KMS-11 (cell line): ENCODE measurements at regions not wholly inside any gene's neighbourhood (a gene's known extent, or its start where the extent isn't known, plus 50 kb on each side); places are given as distances from the start of the nearest gene placed in this dataset.

ENCODE experiments used
- H2AFZ ChIP-seq: fragments of 200-600 bp; sonication (generic); 2 replicates; pipeline ENCODE4 v1.6.1; 2016; ENCODE audit warnings: antibody characterized with exemption, mixed run types, low read depth
- H3K27ac ChIP-seq: fragments of 200-600 bp; sonication (generic); 2 replicates; pipeline ENCODE4 v1.6.1; 2016; ENCODE audit warnings: mild to moderate bottlenecking, mixed run types
- H3K27me3 ChIP-seq: fragments of 200-600 bp; sonication (generic); 2 replicates; pipeline ENCODE4 v1.6.1; 2017; ENCODE audit warnings: mild to moderate bottlenecking, low read depth, mixed run types, moderate library complexity; ENCODE audit not compliant: insufficient read depth
- H3K36me3 ChIP-seq: fragments of 200-600 bp; sonication (generic); 2 replicates; pipeline ENCODE4 v1.6.1; 2017; ENCODE audit warnings: mild to moderate bottlenecking, mixed run types; ENCODE audit not compliant: insufficient read depth
- H3K4me1 ChIP-seq: fragments of 200-600 bp; sonication (generic); 2 replicates; pipeline ENCODE4 v1.6.1; 2016; ENCODE audit warnings: mild to moderate bottlenecking, low read depth, mixed run types; ENCODE audit not compliant: poor library complexity, severe bottlenecking
- H3K4me2 ChIP-seq: fragments of 200-600 bp; sonication (generic); 2 replicates; pipeline ENCODE4 v1.7.0; 2016; ENCODE audit warnings: mild to moderate bottlenecking, mixed run types
- H3K4me3 ChIP-seq: fragments of 200-600 bp; sonication (generic); IDR thresholded peaks from 2 replicates; pipeline ENCODE4 v1.6.1; 2017; ENCODE audit warnings: low read depth, low read length, mixed read lengths; ENCODE audit not compliant: insufficient read depth
- H3K79me2 ChIP-seq: fragments of 200-600 bp; sonication (generic); 2 replicates; pipeline ENCODE4 v1.6.1; 2016; ENCODE audit warnings: low read depth, mixed run types; ENCODE audit not compliant: insufficient read depth
- H3K9ac ChIP-seq: fragments of 200-600 bp; sonication (generic); 2 replicates; pipeline ENCODE4 v1.6.1; 2016; ENCODE audit warnings: mild to moderate bottlenecking, mixed run types
- H4K20me1 ChIP-seq: fragments of 200-600 bp; sonication (generic); 2 replicates; pipeline ENCODE4 v1.6.1; 2016; ENCODE audit warnings: mild to moderate bottlenecking, mixed run types; ENCODE audit not compliant: insufficient read depth
- CTCF ChIP-seq: fragments of 200-600 bp; sonication (generic); conservative IDR thresholded peaks from 2 replicates; pipeline ENCODE4 v1.6.1; 2017; ENCODE audit warnings: low read depth, mild to moderate bottlenecking, antibody characterized with exemption, low read length, moderate library complexity, mixed read lengths

- Histone ChIP-seq H3K27ac (no peak overlapping the region), H2AFZ (no peak overlapping the region), H3K27me3 (no peaks in the 10 kb centered on the region), H4K20me1 (no peaks in the 10 kb centered on the region), H3K9ac (no peak overlapping the region), H3K4me3 (no peak overlapping the region), H3K4me1 (peaks cover 20% of the 10 kb centered on the region), H3K4me2 (no peak overlapping the region), H3K36me3 (no peaks in the 10 kb centered on the region), H3K79me2 (no peaks in the 10 kb centered on the region)
- TF ChIP-seq CTCF: no peak
Observed at GRCh38 chr6:48777411-48777810, 666.4 kb upstream of the PTCHD4 start.

- Histone ChIP-seq H3K4me3 (no peak overlapping the region), H3K79me2 (no peaks in the 10 kb centered on the region), H3K27ac (no peak overlapping the region), H3K27me3 (no peaks in the 10 kb centered on the region), H3K4me2 (no peak overlapping the region), H2AFZ (no peak overlapping the region), H4K20me1 (no peaks in the 10 kb centered on the region), H3K4me1 (peaks cover 20% of the 10 kb centered on the region), H3K9ac (no peak overlapping the region), H3K36me3 (no peaks in the 10 kb centered on the region)
- no peak for TF ChIP-seq CTCF
Observed at GRCh38 chr6:48775157-48775556, 664.2 kb upstream of the PTCHD4 start.

- Histone ChIP-seq H3K27me3 (no peaks in the 10 kb centered on the region), H3K36me3 (no peaks in the 10 kb centered on the region), H3K4me2 (peak overlapping the region; percentile 35; the same call in 1 of the 2 replicates), H3K4me1 (peaks cover 20% of the 10 kb centered on the region), H2AFZ (no peak overlapping the region), H3K27ac (no peak overlapping the region), H3K79me2 (no peaks in the 10 kb centered on the region), H3K9ac (no peak overlapping the region), H3K4me3 (no peak overlapping the region), H4K20me1 (no peaks in the 10 kb centered on the region)
- TF ChIP-seq CTCF: no peak
Observed at GRCh38 chr6:48774276-48774675, 663.3 kb upstream of the PTCHD4 start.

GRCh38 chr6:48766349-48766748 lies 655.4 kb upstream of the PTCHD4 start:
- H2AFZ ChIP-seq: no peak overlapping the region
- H3K4me2 ChIP-seq: no peak overlapping the region
- H3K79me2 ChIP-seq: no peaks in the 10 kb centered on the region
- H3K36me3 ChIP-seq: no peaks in the 10 kb centered on the region
- TF ChIP-seq CTCF: no peak
- no peaks in the 10 kb centered on the region for H4K20me1 ChIP-seq
- no peaks in the 10 kb centered on the region for H3K27me3 ChIP-seq
- H3K9ac ChIP-seq: no peak overlapping the region
- no peak overlapping the region for H3K27ac ChIP-seq
- H3K4me1 ChIP-seq: no peaks in the 10 kb centered on the region
- H3K4me3 ChIP-seq: no peak overlapping the region
